Endothelial cell of umbilical vein (primary cell): ENCODE measurements at regions not wholly inside any gene's neighbourhood (a gene's known extent, or its start where the extent isn't known, plus 50 kb on each side); places are given as distances from the start of the nearest gene placed in this dataset. TPM values are rescaled to one million over a fixed set of nuclear protein-coding genes. Genes with fewer than 3 reads are reported as not detected.
"Not testable (repeated sequence)": the region's sequence is repeated elsewhere in the genome, so short reads cannot be mapped to it uniquely, and the experiment has no call there.

ENCODE experiments used
- BruUV-seq: library from RNA; stranded (reverse); fragments of 400-500 nt; replicated peaks from 2 replicates; lab custom pipeline; 2021; lab: Mats Ljungman, UMichigan
- CTCF ChIA-PET: fragments of 300-600, 350-600 bp; sonication (Branson Sonifier 250); formaldehyde crosslinking; loops from one replicate; lab custom pipeline; 2021; ENCODE audit warnings: antibody characterized with exemption, inconsistent platforms; lab: Charles Lee
- POLR2A ChIA-PET: fragments of 300-600, 350-600 bp; sonication (Branson Sonifier 250); formaldehyde crosslinking; loops from one replicate; lab custom pipeline; 2021; ENCODE audit warnings: antibody characterized with exemption, inconsistent platforms; lab: Charles Lee
- DNase-seq: peaks from one replicate; pipeline ENCODE4 v3.0.0-alpha.2; 2011; ENCODE audit warnings: low read depth, low spot score
- FAIRE-seq: peaks from 2 replicates; lab custom pipeline; 2011; peaks lifted over from hg19 to GRCh38; lab: Jason Lieb, UNC
- H2AFZ ChIP-seq: 2 replicates; pipeline ENCODE4 v1.6.0; 2012; ENCODE audit warnings: low read depth, low read length, control low read depth, inconsistent platforms
- H3K27ac ChIP-seq: 2 replicates; pipeline ENCODE4 v1.5.1; 2011; ENCODE audit warnings: low read depth, mild to moderate bottlenecking, control low read depth, low read length, moderate library complexity; ENCODE audit not compliant: insufficient read depth
- H3K27me3 ChIP-seq, 2 experiments: 2 replicates each; pipeline versions ENCODE4 v1.6.0 to v1.6.1; 2011; ENCODE audit warnings: low read length in 2 of 2, mixed read lengths in 1 of 2; ENCODE audit not compliant: control insufficient read depth in 2 of 2, insufficient read depth in 2 of 2
- H3K36me3 ChIP-seq, 2 experiments: 2 replicates in 1 of 2; 3 replicates in 1 of 2; pipeline ENCODE4 v1.5.1; 2011; ENCODE audit warnings: low read length in 2 of 2, mild to moderate bottlenecking in 1 of 2, moderate library complexity in 1 of 2; ENCODE audit not compliant: control insufficient read depth in 2 of 2, insufficient read depth in 2 of 2; ENCODE audit errors: extremely low read depth in 1 of 2
- H3K4me1 ChIP-seq: 3 replicates; pipeline ENCODE4 v1.5.1; 2011; ENCODE audit warnings: mild to moderate bottlenecking, low read length; ENCODE audit not compliant: control insufficient read depth, insufficient read depth; ENCODE audit errors: extremely low read depth
- H3K4me2 ChIP-seq: 2 replicates; pipeline ENCODE4 v1.6.1; 2011; ENCODE audit warnings: low read length, control low read depth, mixed read lengths; ENCODE audit not compliant: insufficient read depth
- H3K4me3 ChIP-seq, 3 experiments: fragments of 200-600 bp in 1 of 3; sonication (generic), shearing (Covaris generic) in 1 of 3; replicated peaks in 1 of 3; 2 replicates each; pipeline ENCODE4 v1.5.1; 2011 to 2016; ENCODE audit warnings: control low read depth in 3 of 3, low read length in 3 of 3, mild to moderate bottlenecking in 2 of 3, inconsistent platforms in 1 of 3, low read depth in 1 of 3, moderate library complexity in 1 of 3; ENCODE audit not compliant: insufficient read depth in 1 of 3
- H3K79me2 ChIP-seq: 2 replicates; pipeline ENCODE4 v1.6.0; 2012; ENCODE audit warnings: low read length, inconsistent platforms; ENCODE audit not compliant: control insufficient read depth, insufficient read depth
- H3K9ac ChIP-seq: replicated peaks from 2 replicates; pipeline ENCODE3; 2011; ENCODE audit warnings: low read length, control low read depth; ENCODE audit not compliant: insufficient read depth; ENCODE audit errors: extremely low read depth
- H3K9me1 ChIP-seq: replicated peaks from 3 replicates; pipeline ENCODE4 v1.6.0; 2011; ENCODE audit warnings: mild to moderate bottlenecking, low read length; ENCODE audit not compliant: control insufficient read depth, insufficient read depth; ENCODE audit errors: extremely low read depth
- H3K9me3 ChIP-seq: replicated peaks from 2 replicates; pipeline ENCODE4 v1.5.1; 2012; ENCODE audit warnings: low read length, inconsistent platforms; ENCODE audit not compliant: control insufficient read depth, insufficient read depth
- H4K20me1 ChIP-seq: replicated peaks from 2 replicates; pipeline ENCODE3; 2011; ENCODE audit warnings: mild to moderate bottlenecking, low read length; ENCODE audit not compliant: control insufficient read depth, insufficient read depth; ENCODE audit errors: extremely low read depth
- dilution Hi-C: fragments of 300-500 bp; cut with MboI; formaldehyde crosslinking; loops from one replicate; pipeline ENCODE4 v1.15.0; 2019; ENCODE audit warnings: low sequenced_read_pairs; ENCODE audit not compliant: extremely low pct_ligation_motif_present
- intact Hi-C: fragments of 100-400 bp; cut with micrococcal nuclease; formaldehyde crosslinking; loops from one replicate; pipeline ENCODE4 v1.10.0; 2022
- small RNA-seq: library from RNA; depleted of rRNA; stranded (forward); fragments of <200 nt; gene quantifications from one replicate; pipeline ENCODE3, GENCODE V24; 2012; ENCODE audit warnings: low replicate concordance, low read depth; ENCODE audit not compliant: insufficient read depth, insufficient read length

GRCh38 chr9:67800170-67800569 lies 58.6 kb upstream of the ANKRD20A1 start:
- intact Hi-C loops, H3K9me1 ChIP-seq, CTCF ChIA-PET, DNase-seq, H3K9ac ChIP-seq, dilution Hi-C loops, H3K27me3 ChIP-seq, H3K27ac ChIP-seq, H3K79me2 ChIP-seq, H3K4me1 ChIP-seq, H4K20me1 ChIP-seq, H3K4me2 ChIP-seq, H2AFZ ChIP-seq, H3K4me3 ChIP-seq, H3K9me3 ChIP-seq, FAIRE-seq, H3K36me3 ChIP-seq, BruUV-seq, POLR2A ChIA-PET: not testable (repeated sequence)

Small RNA genes lying in the stretch of these regions (small RNA-seq; reads per million reads assigned to genes)
- gene AL627230.1 (not detected), gene AL627230.3 (not detected), gene AL627230.5 (not detected), gene AL627230.6 (not detected), gene AL627230.8 (not detected), gene FAM27B (not detected), gene RF00156 (not detected), gene RN7SL787P (not detected)
